NCI-H2171 (cell line): ENCODE measurements at regions not wholly inside any gene's neighbourhood (a gene's known extent, or its start where the extent isn't known, plus 50 kb on each side); places are given as distances from the start of the nearest gene placed in this dataset.
"Not testable (repeated sequence)": the region's sequence is repeated elsewhere in the genome, so short reads cannot be mapped to it uniquely, and the experiment has no call there.

Source experiments
- DNase-seq: peaks from one replicate; lab custom pipeline; 2025; lab: John Stamatoyannopoulos, UW

DNA sequence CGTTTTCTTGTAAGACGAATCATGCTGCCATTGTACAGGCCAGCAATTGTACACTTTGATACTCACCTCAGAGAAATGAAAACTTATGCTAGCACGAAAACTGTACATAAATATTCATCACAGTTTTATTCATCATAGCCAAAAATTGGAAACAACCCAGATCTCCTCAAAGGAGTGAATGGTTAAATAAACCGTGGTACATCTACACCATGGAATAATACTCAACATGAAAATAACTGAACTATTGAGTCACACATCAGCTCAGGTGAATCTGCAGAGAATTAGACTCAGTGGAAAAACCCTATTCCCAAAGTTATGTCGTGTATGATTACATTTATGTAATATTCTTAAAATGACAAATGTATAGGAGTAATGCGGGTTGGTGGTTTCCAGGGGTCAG lies 251.0 kb upstream of the HDAC4 start:
- no peak for DNase-seq

DNA sequence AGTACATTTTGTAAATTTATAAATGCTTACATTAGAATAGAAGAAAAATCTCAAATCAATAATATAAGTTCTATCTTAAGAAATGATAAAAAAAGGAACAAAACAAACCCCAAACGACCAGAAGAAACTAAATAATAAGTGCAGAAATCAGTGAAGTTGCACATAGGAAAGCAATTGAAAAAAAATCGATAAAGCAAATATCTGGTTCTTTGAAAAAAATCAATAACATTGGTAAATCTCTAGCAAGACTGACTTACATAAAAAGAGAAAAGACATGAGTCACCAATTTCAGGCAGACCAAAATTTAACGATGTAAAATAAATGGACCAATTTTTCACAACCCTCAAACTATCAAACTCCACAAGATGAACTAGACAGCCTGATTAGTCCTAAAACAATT lies 249.9 kb upstream of the HDAC4 start:
- DNase-seq: no peak

DNA sequence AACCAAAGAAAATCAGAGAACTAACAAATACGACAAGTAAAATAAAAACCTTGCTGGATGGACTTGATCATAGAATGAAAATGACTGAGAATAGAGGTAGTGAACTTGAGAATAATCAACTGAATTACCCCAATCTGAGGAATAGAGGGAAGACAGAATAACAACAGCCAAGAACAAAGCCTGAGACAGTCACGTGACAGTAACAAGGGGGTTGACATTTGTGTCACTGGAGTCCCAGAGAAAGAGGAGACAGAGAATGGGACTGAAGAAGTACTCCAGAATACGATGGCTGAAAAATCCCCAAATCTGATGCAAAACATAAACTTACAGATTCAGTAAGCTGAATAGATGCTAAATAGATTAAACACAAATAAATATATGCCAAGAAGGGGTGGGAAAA lies 248.5 kb upstream of the HDAC4 start:
- no peak for DNase-seq

DNA sequence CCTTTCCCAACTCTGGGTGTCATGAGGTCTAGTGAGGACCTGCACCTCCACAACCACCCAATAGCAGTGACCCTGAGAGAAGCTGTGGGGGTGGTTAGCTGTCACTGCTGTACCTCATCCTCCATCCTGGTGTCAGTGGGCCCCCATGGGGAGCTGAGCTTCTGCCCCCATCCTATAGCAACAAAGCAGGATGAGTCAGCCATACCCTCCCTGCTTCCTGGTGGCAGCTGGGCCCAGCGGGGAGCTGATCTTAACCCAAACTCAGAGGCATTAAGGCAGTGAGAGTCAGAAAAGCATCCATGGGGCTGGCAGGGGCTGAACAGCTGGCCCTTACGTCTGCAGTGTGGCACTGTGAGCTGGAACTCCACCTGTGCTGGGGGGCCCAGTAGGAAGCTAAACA lies 247.8 kb upstream of the HDAC4 start:
- DNase-seq: peak; percentile 42

DNA sequence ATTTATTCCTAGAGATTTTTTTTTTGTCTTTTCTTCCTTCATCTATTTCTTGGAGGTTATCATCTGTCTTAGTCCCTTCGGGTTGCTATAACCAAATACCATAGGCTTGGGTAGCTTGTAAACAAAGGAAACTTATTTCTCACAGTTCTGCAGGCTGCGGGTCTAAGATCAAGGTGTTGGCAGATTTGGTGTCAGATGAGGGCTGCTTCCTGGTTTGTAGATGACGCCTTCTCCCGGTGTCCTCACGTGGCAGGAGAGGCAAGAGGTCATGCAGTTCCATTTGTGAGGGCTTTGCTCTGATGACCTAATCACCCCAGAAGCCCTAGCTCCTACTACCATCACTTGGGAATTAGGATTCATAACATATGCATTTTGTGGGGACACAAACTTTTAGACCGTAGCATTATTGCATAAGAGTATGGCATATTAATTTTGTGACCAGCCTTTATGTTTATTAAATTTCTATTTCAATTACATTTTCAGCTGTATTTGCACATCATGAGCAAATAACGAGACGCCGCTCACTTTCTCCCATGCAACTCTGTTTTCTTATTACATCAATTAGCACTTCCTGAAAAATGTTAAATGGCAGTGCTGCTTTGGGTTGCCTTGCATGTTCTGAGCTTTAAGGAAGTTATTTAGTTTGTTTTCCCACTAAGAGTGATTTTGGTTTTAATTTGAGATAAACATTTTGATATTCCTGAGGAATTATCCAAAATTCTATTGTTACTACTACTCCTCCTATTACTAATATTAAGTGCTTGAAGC lies 246.4 kb upstream of the HDAC4 start:
- DNase-seq: no peak

- no peak for DNase-seq
Measured at GRCh38 chr2:239646184-239646583, 245.4 kb upstream of the HDAC4 start.

DNA sequence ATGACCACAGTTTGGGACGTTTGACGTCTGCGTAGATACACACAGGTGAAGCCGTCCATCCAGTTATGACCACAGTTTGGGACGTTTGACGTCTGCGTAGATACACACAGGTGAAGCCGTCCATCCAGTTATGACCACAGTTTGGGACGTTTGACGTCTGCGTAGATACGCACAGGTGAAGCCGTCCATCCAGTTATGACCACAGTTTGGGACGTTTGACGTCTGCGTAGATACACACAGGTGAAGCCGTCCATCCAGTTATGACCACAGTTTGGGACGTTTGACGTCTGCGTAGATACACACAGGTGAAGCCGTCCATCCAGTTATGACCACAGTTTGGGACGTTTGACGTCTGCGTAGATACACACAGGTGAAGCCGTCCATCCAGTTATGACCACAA lies 243.8 kb upstream of the HDAC4 start:
- DNase-seq: not testable (repeated sequence)

DNA sequence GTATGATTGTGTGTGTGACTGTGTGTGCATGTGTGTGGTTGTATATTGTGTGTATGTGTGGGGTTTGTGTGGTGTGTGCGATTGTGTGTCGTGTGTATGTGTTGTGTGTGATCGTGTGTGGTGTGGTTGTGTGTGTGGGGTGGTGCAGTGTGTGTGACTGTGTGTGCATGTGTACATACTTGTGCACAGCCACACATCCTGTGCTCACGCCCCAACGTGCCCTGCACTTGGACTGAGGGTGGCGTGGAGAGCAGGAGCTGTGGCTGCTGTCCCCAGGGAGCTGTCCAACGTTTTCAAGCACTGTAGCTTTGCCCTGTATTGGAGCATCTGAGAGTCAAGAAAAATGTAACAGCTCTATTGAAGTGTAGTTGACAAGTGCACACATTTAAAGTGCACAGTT lies 243.2 kb upstream of the HDAC4 start:
- DNase-seq: no peak

- no peak for DNase-seq
Measured at GRCh38 chr2:239642406-239643004, 241.7 kb upstream of the HDAC4 start.

DNA sequence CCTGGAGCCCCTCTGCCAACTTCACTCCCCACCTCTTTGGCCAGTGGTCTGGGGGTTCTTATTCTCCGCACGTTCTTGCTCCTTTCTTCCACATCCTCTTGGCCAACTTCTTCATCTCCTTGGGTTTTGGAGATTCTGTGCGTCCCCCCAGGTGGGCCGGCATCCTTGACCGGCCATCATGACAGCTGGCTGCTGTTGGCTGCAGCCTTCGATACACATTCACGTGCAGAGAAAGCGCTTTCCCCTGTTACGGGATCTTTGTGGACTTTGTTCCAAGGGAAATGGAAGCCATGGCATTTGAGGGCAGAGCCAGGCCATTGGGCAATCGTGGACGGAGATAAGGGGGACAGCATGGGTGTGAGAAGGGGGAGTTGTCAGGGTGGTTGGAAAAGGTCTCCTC lies 241.1 kb upstream of the HDAC4 start:
- not testable (repeated sequence) for DNase-seq

DNA sequence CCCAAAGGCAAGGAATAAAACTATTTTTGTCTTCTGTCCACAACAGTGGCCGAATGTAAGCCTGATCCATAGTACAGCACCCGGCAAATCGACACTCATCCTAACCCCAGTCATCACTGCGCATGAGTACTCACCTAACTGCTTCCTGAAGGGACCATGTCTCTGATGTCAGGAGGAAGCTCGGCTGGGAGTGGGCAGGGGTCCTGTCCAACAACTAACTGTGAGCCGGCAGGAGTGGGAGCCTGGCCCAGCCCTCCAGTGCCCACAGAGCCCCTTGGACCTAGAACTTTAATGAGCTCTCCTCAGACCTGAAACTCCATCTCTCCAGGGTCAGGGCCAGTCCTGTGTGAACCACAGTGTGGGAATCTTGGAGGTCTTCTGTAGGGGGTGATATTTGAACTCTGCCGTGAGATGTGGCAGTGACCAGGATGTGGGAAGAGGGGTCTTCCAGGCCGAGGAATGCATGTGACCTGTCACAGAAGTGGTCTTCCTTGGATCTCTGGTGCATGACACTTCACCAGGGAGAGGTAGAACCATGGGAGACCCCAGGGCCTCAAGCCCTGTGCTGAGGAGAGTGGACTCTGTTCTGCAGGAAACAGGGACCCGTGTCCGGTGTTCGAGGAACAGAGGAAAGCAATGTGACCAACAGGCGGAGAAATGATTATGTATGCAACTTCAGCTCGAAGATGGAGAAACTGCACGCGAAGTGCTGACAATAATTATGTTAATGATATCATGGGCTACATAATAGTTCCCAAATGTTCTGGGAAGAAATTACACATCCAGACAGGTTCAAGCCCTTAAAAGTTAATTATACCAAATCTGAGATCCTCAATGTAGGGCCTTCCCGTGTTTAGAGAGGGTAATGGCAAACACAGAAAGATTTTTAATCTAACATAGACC lies 240.1 kb upstream of the HDAC4 start:
- no peak for DNase-seq

DNA sequence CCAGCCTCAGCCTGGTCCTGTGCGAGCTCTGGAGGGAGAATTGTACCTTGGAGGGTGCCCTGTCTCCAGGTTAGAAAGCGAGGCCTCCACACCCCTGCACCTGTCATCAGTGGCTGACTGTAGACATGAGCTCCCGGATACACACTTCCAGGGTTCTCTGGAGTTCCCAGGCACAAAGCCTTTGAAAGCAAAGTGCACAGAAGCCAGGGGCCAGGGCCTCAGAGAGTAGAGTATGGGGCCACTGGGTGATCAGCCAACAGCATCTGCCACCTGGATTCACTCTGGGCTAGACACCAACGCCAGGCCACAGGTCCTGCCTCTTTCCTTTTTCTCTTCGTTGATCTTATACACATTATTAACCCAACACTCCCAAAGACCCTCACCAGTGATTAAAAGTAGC lies 239.4 kb upstream of the HDAC4 start:
- DNase-seq: no peak

GRCh38 chr2:239639421-239640185 lies 238.8 kb upstream of the HDAC4 start:
- DNase-seq: no peak

DNA sequence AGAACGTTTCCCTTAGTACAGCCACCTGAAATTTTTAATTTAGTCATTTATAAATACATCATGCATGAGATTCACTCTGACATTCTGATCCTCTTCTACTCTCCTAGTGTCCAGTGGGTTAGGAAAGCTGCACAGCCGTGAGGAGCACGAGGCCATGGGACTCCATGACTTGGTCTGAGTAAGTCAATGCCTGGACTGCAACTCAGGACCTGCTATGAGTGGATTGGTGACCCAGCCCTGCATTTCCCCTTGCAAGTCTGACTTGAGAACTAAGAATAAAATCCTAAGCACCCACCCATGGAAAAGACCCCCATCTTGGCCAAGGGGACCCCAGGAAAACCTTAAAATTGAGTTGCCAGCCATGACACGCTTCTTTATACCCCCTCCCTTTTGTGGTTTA lies 237.6 kb upstream of the HDAC4 start:
- DNase-seq: no peak

GRCh38 chr2:239636808-239637207 lies 236.0 kb upstream of the HDAC4 start:
- DNase-seq: no peak

DNA sequence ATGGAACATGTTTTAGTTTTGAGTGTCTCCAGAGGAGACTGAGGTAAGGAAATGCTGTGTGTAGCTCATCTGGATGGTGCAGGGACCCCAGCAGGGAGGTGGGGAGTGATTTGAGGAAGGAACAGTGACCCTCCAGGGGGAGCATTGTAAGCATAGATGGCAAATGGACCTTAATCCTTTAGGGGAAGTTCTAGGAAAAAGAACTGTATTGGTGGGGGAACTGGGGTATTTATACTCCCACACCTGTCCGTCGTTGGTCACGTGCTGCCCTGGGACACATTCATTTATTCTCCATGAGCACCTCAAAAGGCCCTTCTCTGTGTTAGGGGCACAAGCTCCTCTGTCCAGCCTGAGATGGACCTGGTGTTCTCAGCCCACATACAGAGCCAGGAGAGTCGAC lies 233.9 kb upstream of the HDAC4 start:
- no peak for DNase-seq

GRCh38 chr2:239630618-239631286 lies 229.9 kb upstream of the HDAC4 start:
- DNase-seq: no peak

DNA sequence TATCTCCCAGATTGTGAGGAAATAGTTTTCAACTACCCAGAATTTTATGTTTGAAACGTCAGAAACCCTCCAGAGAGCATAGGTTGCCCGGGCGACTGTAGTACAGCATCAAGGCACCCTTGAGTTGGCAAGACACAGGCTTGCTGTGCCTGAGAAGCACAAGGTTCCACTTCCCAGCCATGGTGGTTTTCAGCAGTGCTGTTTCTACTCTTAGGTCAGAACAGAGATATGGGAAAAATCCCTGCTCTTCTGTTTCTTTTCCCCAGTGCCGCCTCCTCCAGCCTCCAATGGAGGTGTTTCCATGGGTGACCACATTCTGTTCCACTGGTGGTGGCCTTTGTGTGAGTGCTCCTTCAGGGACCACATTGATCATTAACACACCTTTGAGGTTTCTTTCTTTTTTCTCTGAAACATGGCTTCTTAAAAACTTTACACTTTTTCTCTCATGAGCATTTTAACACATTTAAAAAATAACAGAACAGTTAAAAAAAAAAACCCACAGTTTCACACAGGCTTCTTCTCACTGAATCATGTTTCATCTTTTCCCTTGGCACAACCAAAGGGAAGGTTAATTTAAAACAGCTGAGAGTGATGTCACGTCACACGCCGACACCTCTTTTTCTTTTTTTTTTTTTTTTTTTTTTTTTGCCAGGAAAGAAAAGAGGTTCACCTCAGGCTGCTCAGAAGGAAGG lies 229.3 kb upstream of the HDAC4 start:
- DNase-seq: no peak

GRCh38 chr2:239626961-239627592 lies 226.3 kb upstream of the HDAC4 start:
- no peak for DNase-seq

DNA sequence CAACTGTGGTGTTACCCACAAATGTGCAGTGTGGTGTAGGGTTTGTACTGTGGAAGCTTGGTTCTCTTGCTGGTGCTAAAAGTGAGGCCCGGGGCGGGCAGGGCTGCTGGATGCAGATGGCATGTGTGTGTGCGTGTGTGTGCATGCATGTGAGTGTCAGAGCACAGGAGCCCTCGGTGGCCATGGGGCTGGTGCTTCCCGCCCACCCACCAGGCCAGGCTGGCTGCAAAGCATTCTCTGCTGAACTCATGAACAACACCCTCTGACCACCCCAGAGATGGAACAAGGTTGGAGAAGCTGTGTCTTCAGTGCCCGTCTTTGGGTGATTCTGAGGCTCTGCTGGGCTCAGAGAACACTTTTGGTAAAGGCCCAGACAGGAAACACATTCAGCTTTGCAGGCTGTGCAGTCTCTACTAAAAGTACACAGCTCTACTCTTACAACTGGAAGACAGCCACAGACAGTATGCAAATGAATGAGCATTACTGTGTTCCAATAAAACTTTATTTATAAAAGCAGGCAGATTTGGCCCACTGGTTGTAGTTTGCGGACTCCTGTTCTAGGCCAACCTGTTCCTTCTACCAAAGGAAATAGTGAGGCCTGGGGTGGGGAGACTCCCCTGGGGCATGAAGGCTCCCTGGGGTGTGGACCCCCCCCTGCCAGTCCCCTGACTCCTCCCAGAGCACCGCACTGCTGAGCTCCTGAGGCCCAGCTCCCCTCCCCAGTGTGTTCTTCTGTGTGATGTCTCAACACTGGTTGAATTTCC lies 225.3 kb upstream of the HDAC4 start:
- DNase-seq: no peak
